ENCODE measurements at regions not wholly inside any gene's neighbourhood (a gene's known extent, or its start where the extent isn't known, plus 50 kb on each side); places are given as distances from the start of the nearest gene placed in this dataset.

DNA sequence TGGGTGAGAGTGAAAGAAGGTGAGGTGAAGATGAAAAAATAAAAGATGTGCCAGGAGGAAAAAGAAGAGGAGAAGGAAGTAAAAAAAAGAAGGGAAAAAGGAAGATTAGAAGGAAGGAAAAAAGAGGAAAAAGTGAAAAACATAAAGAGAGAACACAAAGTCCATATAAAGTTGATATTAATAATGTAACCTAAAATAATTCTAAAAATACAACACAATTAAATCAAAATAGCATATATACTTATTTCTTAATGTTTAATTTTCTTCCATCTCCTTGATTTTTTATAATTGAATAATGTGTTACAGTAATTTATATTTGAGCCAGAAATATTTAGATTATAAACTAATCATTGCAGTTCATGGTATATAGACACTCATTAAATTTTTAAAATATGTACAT lies 124.4 kb upstream of the NOVA1 start:
- Histone ChIP-seq H3K4me3 (no peak overlapping the region), H3K27me3 (no peaks in the 10 kb centered on the region), H3K36me3 (no peaks in the 10 kb centered on the region), H3K4me1 (no peaks in the 10 kb centered on the region), H3K27ac (no peak overlapping the region), H3K9me3 (no peaks in the 10 kb centered on the region)
- no peak for ATAC-seq
- DNase-seq: no peak
- intact Hi-C loops (cut with DNase I): no loop called here
- TF ChIP-seq CTCF (IDR thresholded peaks at IDR 0.05): no peak

DNA sequence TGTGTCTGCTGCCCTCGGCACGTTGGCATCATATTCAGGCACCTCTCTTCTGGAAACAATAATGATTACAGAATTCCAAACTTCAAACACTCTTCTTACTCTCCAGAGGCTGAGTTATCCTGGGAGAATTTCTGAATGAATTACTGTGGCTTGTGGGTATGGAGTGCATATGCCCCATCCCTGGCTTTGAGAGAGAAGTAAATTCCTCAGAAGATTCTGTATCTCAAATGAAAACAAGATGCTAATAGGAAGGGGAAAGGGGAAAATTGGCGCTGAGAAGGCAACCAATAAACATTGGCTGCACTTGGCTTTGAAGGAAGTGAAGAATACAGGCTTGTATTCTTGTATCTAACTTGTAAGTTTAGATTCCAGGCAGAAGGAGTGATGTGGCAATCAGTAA lies 132.0 kb upstream of the NOVA1 start:
- no peaks in the 10 kb centered on the region for H3K9me3 ChIP-seq
- no peak for DNase-seq
- no peaks in the 10 kb centered on the region for H3K27me3 ChIP-seq
- intact Hi-C loops (cut with DNase I): no loop called here
- H3K4me1 ChIP-seq: no peaks in the 10 kb centered on the region
- H3K27ac ChIP-seq: no peak overlapping the region
- TF ChIP-seq CTCF (IDR thresholded peaks at IDR 0.05): no peak
- no peak for ATAC-seq
- no peaks in the 10 kb centered on the region for H3K36me3 ChIP-seq
- H3K4me3 ChIP-seq: no peak overlapping the region

DNA sequence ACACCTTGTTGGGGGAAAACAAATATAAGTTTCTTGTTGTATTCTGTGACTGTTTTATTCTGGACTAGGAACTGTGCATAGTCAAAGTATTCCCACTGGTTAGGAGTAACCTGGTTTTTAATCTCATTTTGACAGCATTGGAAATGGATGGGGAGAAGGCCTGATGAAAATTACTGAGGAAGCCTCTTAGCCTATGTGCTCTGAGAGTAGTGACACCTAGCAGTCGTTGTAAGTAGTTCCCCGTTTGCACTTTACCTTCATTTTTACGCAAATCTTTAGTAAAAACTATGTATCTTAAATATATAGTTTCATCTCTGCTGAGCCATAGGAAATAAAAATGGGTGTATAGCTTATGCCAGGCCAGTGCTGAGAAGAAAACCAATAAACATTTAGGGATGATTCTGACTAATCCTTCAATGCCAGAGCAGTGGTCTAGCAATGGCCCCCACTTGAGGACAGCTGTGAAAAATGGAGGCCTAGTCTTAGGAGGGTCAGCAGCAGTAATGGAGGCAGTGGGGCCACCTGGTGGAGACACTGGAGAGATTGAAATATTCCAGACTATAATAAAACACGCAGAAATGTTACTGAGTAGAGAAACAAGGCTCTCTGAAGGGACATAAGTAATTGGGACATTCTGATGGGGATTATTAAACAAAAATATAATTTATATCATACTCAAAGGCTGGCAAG lies 133.2 kb upstream of the NOVA1 start:
- intact Hi-C loops (cut with DNase I): no loop called here
- no peaks in the 10 kb centered on the region for H3K4me1 ChIP-seq
- no peak overlapping the region for H3K4me3 ChIP-seq
- DNase-seq (no peak), ATAC-seq (peak; percentile 51)
- no peaks in the 10 kb centered on the region for H3K27me3 ChIP-seq
- TF ChIP-seq CTCF (IDR thresholded peaks at IDR 0.05): peak; percentile 36
- no peaks in the 10 kb centered on the region for H3K36me3 ChIP-seq
- no peak overlapping the region for H3K27ac ChIP-seq
- no peaks in the 10 kb centered on the region for H3K9me3 ChIP-seq

GRCh38 chr14:26735811-26736210 lies 138.0 kb upstream of the NOVA1 start:
- Histone ChIP-seq H3K36me3 (no peaks in the 10 kb centered on the region), H3K27ac (no peak overlapping the region), H3K4me3 (no peak overlapping the region), H3K4me1 (no peaks in the 10 kb centered on the region), H3K9me3 (no peaks in the 10 kb centered on the region), H3K27me3 (no peaks in the 10 kb centered on the region)
- no peak for ATAC-seq
- TF ChIP-seq CTCF (IDR thresholded peaks at IDR 0.05): no peak
- intact Hi-C loops (cut with DNase I): no loop called here
- DNase-seq: no peak

GRCh38 chr14:26738571-26738970 lies 140.7 kb upstream of the NOVA1 start:
- TF ChIP-seq CTCF (IDR thresholded peaks at IDR 0.05): no peak
- intact Hi-C loops (cut with DNase I): no loop called here
- DNase-seq (no peak), ATAC-seq (no peak)
- Histone ChIP-seq H3K36me3 (no peaks in the 10 kb centered on the region), H3K4me3 (no peak overlapping the region), H3K27me3 (no peaks in the 10 kb centered on the region), H3K27ac (no peak overlapping the region), H3K9me3 (no peaks in the 10 kb centered on the region), H3K4me1 (no peaks in the 10 kb centered on the region)

GRCh38 chr14:26741711-26742212 lies 143.9 kb upstream of the NOVA1 start:
- no peak for DNase-seq
- Histone ChIP-seq H3K9me3 (no peaks in the 10 kb centered on the region), H3K4me3 (no peak overlapping the region), H3K27ac (no peak overlapping the region), H3K27me3 (no peaks in the 10 kb centered on the region), H3K4me1 (no peaks in the 10 kb centered on the region), H3K36me3 (no peaks in the 10 kb centered on the region)
- no peak for ATAC-seq
- no peak for TF ChIP-seq CTCF (IDR thresholded peaks at IDR 0.05)
- intact Hi-C loops (cut with DNase I): no loop called here
